T-helper 1 cell treated with Interleukin-12 subunit alpha and Interleukin-12 subunit beta and Interleukin-4 antibody, amounts not matched to agents 30 μg/mL and 1 μg/mL, for 36 hours (primary cell): ENCODE measurements at regions not wholly inside any gene's neighbourhood (a gene's known extent, or its start where the extent isn't known, plus 50 kb on each side); places are given as distances from the start of the nearest gene placed in this dataset.

ENCODE experiments used
- H3K27ac Mint-ChIP-seq: one replicate; pipeline ENCODE4 v1.8.0; 2021; ENCODE audit warnings: mild to moderate bottlenecking, mixed read lengths
- H3K27me3 Mint-ChIP-seq: one replicate; pipeline ENCODE4 v1.8.0; 2021; ENCODE audit warnings: low read depth, mixed read lengths
- H3K36me3 Mint-ChIP-seq: one replicate; pipeline ENCODE4 v1.8.0; 2021; ENCODE audit warnings: low read depth, mixed read lengths
- H3K4me1 Mint-ChIP-seq: one replicate; pipeline ENCODE4 v1.8.0; 2021; ENCODE audit warnings: low read depth, mixed read lengths
- H3K4me3 Mint-ChIP-seq: one replicate; pipeline ENCODE4 v1.8.0; 2021; ENCODE audit warnings: mild to moderate bottlenecking, moderate library complexity, mixed read lengths
- H3K9me3 Mint-ChIP-seq: one replicate; pipeline ENCODE4 v1.8.0; 2021; ENCODE audit warnings: mixed read lengths

DNA sequence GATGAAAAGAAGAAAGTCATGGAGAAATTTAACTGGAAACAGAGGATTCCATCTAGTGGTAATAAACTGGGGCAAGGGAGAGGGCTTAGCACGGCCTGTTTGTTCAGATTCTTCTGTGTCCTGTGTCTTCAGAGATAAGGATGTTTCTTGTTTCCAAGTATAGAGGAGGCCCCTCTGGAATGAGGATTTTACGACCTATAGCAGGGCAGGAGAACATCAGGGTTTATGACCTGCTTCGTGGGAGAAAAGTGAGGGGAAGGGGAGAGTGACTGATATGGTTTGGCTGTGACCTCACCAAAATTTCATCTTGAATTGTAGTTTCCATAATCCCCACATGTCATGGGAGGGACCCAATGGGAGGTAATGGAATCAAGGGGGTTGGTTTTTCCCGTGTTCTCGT lies 93.0 kb upstream of the LDB2 start:
- Mint-ChIP-seq H3K4me1 (no peaks in the 10 kb centered on the region), H3K9me3 (no peaks in the 10 kb centered on the region), H3K27ac (no peak overlapping the region), H3K36me3 (no peaks in the 10 kb centered on the region), H3K4me3 (no peak overlapping the region), H3K27me3 (no peaks in the 10 kb centered on the region)

DNA sequence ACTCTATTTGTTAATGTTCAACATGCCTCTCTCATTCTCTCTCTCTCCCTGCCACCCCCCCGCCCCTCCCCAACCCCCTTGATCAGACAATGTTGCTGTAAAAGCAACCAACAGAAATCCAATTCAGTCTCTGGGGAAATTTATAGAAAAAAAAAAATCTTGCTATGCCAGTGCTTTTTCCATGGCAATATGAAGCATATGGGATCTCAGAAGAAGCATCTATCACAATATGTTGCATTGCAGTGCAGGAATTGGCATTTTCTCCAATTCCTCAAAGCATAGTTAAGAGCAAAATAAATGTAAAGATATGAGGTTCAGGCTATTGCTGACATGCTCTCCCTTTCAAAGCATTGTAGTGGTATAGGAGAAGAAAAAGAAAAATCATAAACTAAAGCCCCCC lies 90.9 kb upstream of the LDB2 start:
- H3K27ac Mint-ChIP-seq = no peak overlapping the region
- no peaks in the 10 kb centered on the region for H3K27me3 Mint-ChIP-seq
- H3K4me3 Mint-ChIP-seq = no peak overlapping the region
- no peaks in the 10 kb centered on the region for H3K36me3 Mint-ChIP-seq
- no peaks in the 10 kb centered on the region for H3K9me3 Mint-ChIP-seq
- no peaks in the 10 kb centered on the region for H3K4me1 Mint-ChIP-seq

DNA sequence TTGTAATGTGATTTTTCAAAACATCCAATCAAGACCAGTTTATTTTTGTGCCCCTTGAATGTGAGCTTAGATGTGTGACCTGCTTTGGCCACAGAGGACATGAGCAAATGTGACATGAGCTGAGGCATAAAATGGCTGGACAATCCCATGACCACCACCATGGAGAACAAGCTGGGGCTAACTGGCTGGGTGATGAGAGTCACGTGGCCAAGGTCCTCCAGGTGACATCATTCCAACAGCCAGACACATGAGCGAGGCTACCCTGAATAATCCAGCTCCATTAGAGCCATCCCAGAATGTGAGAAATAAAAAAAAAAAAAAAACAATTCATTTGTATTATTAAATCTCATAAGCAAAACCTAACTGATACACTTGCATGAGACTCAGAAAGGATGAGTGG lies 90.4 kb upstream of the LDB2 start:
- H3K27me3 Mint-ChIP-seq = no peaks in the 10 kb centered on the region
- no peaks in the 10 kb centered on the region for H3K4me1 Mint-ChIP-seq
- H3K36me3 Mint-ChIP-seq = no peaks in the 10 kb centered on the region
- no peaks in the 10 kb centered on the region for H3K9me3 Mint-ChIP-seq
- no peak overlapping the region for H3K27ac Mint-ChIP-seq
- H3K4me3 Mint-ChIP-seq = no peak overlapping the region

DNA sequence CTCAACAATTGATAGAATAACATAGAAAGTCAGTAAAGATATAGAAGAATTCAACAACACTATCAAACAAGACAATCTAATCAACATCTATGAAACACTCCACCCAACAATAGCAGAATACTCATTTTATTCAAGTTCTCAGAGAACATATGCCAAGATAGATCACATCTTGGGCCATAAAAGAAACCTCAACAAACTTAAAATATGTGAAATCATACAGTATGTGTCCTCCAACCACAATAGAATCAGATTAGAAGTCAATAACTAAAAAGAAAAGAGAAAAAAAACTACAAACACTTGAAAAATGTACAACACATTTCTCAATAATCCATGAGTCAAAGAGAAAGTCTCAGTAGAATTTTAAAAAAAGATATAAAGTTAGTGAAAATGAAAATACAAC lies 78.6 kb upstream of the LDB2 start:
- Mint-ChIP-seq H3K4me3 (no peak overlapping the region), H3K27me3 (no peaks in the 10 kb centered on the region), H3K4me1 (no peaks in the 10 kb centered on the region), H3K36me3 (no peaks in the 10 kb centered on the region), H3K9me3 (no peaks in the 10 kb centered on the region), H3K27ac (no peak overlapping the region)

- no peak overlapping the region for H3K27ac Mint-ChIP-seq
- no peak overlapping the region for H3K4me3 Mint-ChIP-seq
- no peaks in the 10 kb centered on the region for H3K27me3 Mint-ChIP-seq
- no peaks in the 10 kb centered on the region for H3K4me1 Mint-ChIP-seq
- no peaks in the 10 kb centered on the region for H3K9me3 Mint-ChIP-seq
- no peaks in the 10 kb centered on the region for H3K36me3 Mint-ChIP-seq
Observed at GRCh38 chr4:16969696-16970135, 71.3 kb upstream of the LDB2 start.

DNA sequence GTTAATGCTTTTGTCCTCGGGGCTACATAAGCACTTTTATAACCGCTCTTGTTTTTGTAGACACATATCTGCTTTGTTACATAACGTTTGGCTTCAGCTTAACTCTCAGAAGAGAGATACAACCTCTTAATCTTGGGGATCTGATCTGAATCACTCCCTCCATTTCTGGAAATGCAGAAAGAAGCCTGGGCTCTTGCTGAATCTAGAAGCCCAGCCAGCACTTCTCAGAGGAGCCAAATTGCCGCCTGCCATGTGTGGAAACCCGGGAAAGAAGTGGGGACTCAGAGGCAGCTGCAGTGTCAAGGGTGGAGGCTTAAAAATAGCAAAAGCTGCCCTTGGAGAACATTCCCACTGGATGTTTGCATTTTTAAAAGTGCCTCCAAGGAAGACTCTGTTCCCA lies 69.3 kb upstream of the LDB2 start:
- Mint-ChIP-seq H3K4me1 (no peaks in the 10 kb centered on the region), H3K27ac (no peak overlapping the region), H3K36me3 (no peaks in the 10 kb centered on the region), H3K27me3 (no peaks in the 10 kb centered on the region), H3K9me3 (no peaks in the 10 kb centered on the region), H3K4me3 (no peak overlapping the region)

DNA sequence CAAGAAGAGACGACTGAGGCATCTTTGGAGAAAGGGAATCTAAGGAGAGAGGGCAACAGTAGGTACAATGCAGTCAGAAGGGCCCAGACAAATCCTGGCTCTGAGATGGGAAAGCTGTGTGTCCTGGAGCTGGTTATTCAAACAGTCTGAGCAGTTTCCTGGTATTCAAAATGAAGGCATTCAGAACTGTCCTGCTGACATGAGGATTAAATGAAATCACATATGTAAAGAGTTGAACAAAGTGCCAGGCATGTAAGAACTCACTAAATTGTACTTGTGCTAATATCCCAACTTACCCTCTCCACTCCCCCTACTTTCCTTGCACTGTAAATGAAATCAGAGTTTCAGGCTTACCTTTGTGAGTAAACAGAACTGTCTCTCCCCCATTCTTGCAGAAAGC lies 60.9 kb upstream of the LDB2 start:
- Mint-ChIP-seq H3K36me3 (no peaks in the 10 kb centered on the region), H3K4me3 (no peak overlapping the region), H3K27me3 (no peaks in the 10 kb centered on the region), H3K27ac (no peak overlapping the region), H3K9me3 (peaks cover 8% of the 10 kb centered on the region), H3K4me1 (no peaks in the 10 kb centered on the region)

GRCh38 chr4:16952896-16953630 lies 54.6 kb upstream of the LDB2 start:
- no peak overlapping the region for H3K27ac Mint-ChIP-seq
- H3K9me3 Mint-ChIP-seq = peaks cover 7% of the 10 kb centered on the region
- no peak overlapping the region for H3K4me3 Mint-ChIP-seq
- H3K4me1 Mint-ChIP-seq = no peaks in the 10 kb centered on the region
- H3K36me3 Mint-ChIP-seq = no peaks in the 10 kb centered on the region
- H3K27me3 Mint-ChIP-seq = no peaks in the 10 kb centered on the region

DNA sequence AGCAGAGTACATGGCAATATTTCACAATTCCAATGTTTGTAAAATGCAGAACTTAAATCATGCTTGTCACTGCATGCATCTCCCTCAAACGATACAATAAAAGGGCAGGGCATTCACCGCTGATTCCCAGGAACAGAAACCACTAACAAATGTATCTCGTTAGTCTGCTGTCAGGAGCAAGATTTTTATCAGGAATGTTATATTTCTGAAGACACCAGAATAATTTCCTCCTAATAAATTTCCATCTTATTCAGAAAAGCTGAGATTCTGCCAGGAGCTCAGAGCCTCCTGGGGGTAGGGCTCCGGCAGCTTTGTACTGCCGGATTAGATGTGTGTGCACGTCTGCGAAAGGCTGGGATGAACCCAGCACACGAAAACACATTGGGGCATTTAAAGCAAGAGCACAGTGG lies 54.0 kb upstream of the LDB2 start:
- Mint-ChIP-seq H3K4me3 (no peak overlapping the region), H3K36me3 (no peaks in the 10 kb centered on the region), H3K9me3 (peaks cover 7% of the 10 kb centered on the region), H3K27ac (no peak overlapping the region), H3K27me3 (no peaks in the 10 kb centered on the region), H3K4me1 (no peaks in the 10 kb centered on the region)
